HEK293 (cell line): ENCODE measurements at regions not wholly inside any gene's neighbourhood (a gene's known extent, or its start where the extent isn't known, plus 50 kb on each side); places are given as distances from the start of the nearest gene placed in this dataset.

Experiments
- CTCF ChIA-PET: fragments of 350-600 bp; formaldehyde crosslinking; extraction: SDS; loops from one replicate; lab custom pipeline; 2021; ENCODE audit warnings: antibody characterized with exemption; lab: Yijun Ruan, JAX
- POLR2A ChIA-PET: fragments of 300-600 bp; formaldehyde crosslinking; extraction: SDS; loops from one replicate; lab custom pipeline; 2020; ENCODE audit warnings: antibody characterized with exemption, inconsistent platforms; lab: Yijun Ruan, JAX
- H3K27ac ChIP-seq: fragments of 200-500 bp; sonication (Bioruptor generic); 2 replicates; pipeline ENCODE4 v1.5.1; 2014; ENCODE audit warnings: low read depth, low read length, control low read depth, inconsistent platforms; ENCODE audit errors: extremely low read depth
- H3K36me3 ChIP-seq, 2 experiments: fragments of 200-500 bp in 1 of 2; sonication (Bioruptor generic) in 1 of 2; 1 replicate in 1 of 2; 2 replicates in 1 of 2; pipeline ENCODE4 v1.5.1; 2014 to 2017; ENCODE audit warnings: inconsistent platforms in 2 of 2, low read length in 2 of 2; ENCODE audit not compliant: control insufficient read depth in 2 of 2, insufficient read depth in 1 of 2
- H3K4me1 ChIP-seq: fragments of 200-500 bp; sonication (Bioruptor generic); 2 replicates; pipeline ENCODE4 v1.5.1; 2014; ENCODE audit warnings: mild to moderate bottlenecking, low read length, inconsistent platforms; ENCODE audit not compliant: control insufficient read depth, insufficient read depth
- H3K4me3 ChIP-seq: 2 replicates; pipeline ENCODE4 v1.5.1; 2011; ENCODE audit warnings: low read depth, mild to moderate bottlenecking, control low read depth, low read length, moderate library complexity
- H3K9me3 ChIP-seq: fragments of 200-500 bp; sonication (Bioruptor generic); 2 replicates; pipeline ENCODE4 v1.5.1; 2014; ENCODE audit warnings: low read depth, low read length, inconsistent platforms; ENCODE audit not compliant: control insufficient read depth, insufficient read depth
- OSR2 ChIP-seq: fragments of 450-650 bp; formaldehyde crosslinking; IDR thresholded peaks from 2 replicates; pipeline ENCODE4 v1.5.1; 2016; ENCODE audit warnings: missing biosample characterization, missing genetic modification characterization
- SP7 ChIP-seq: fragments of 450-650 bp; formaldehyde crosslinking; IDR thresholded peaks from 2 replicates; pipeline ENCODE4 v1.5.1; 2016; ENCODE audit warnings: missing biosample characterization, missing genetic modification characterization
- ZEB2 ChIP-seq: fragments of 450-650 bp; formaldehyde crosslinking; IDR thresholded peaks from 2 replicates; pipeline ENCODE4 v1.5.1; 2016; ENCODE audit warnings: missing biosample characterization, missing genetic modification characterization
- ZNF10 ChIP-seq: fragments of 450-650 bp; formaldehyde crosslinking; IDR thresholded peaks from 2 replicates; pipeline ENCODE4 v1.5.1; 2017; ENCODE audit warnings: missing biosample characterization, missing genetic modification characterization
- ZNF138 ChIP-seq: fragments of 450-650 bp; formaldehyde crosslinking; IDR thresholded peaks from 2 replicates; pipeline ENCODE4 v1.5.1; 2016; ENCODE audit warnings: missing biosample characterization, missing genetic modification characterization, borderline replicate concordance
- ZNF146 ChIP-seq: fragments of 450-650 bp; formaldehyde crosslinking; IDR thresholded peaks from 2 replicates; pipeline ENCODE4 v1.5.1; 2016; ENCODE audit warnings: missing biosample characterization, missing genetic modification characterization
- ZNF214 ChIP-seq: fragments of 450-650 bp; formaldehyde crosslinking; IDR thresholded peaks from 2 replicates; pipeline ENCODE4 v1.5.1; 2017; ENCODE audit warnings: missing biosample characterization, mild to moderate bottlenecking, missing genetic modification characterization, borderline replicate concordance
- ZNF324 ChIP-seq: fragments of 450-650 bp; formaldehyde crosslinking; IDR thresholded peaks from 2 replicates; pipeline ENCODE4 v1.5.1; 2016; ENCODE audit warnings: missing biosample characterization, missing genetic modification characterization
- ZNF335 ChIP-seq: fragments of 450-650 bp; formaldehyde crosslinking; conservative IDR thresholded peaks from 2 replicates; pipeline ENCODE4 v1.5.1; 2016; ENCODE audit warnings: missing biosample characterization, missing genetic modification characterization
- ZNF416 ChIP-seq: fragments of 450-650 bp; formaldehyde crosslinking; IDR thresholded peaks from 2 replicates; pipeline ENCODE4 v1.5.1; 2016; ENCODE audit warnings: missing biosample characterization, missing genetic modification characterization
- ZNF549 ChIP-seq: fragments of 450-650 bp; IDR thresholded peaks from 2 replicates; pipeline ENCODE4 v1.5.1; 2018; ENCODE audit warnings: missing biosample characterization, missing genetic modification characterization, mild to moderate bottlenecking, inconsistent platforms, moderate library complexity
- ZNF621 ChIP-seq: fragments of 450-650 bp; formaldehyde crosslinking; IDR thresholded peaks from 2 replicates; pipeline ENCODE4 v1.5.1; 2017; ENCODE audit warnings: missing biosample characterization, missing genetic modification characterization
- ZNF654 ChIP-seq: fragments of 450-650 bp; formaldehyde crosslinking; IDR thresholded peaks from 2 replicates; pipeline ENCODE4 v1.5.1; 2016; ENCODE audit warnings: low read depth, missing biosample characterization, missing genetic modification characterization
- ZNF658 ChIP-seq: fragments of 450-650 bp; formaldehyde crosslinking; IDR thresholded peaks from 2 replicates; pipeline ENCODE4; 2016; ENCODE audit warnings: missing biosample characterization, missing genetic modification characterization
- ZNF768 ChIP-seq: fragments of 450-650 bp; formaldehyde crosslinking; IDR thresholded peaks from 2 replicates; pipeline ENCODE4 v1.5.1; 2018; ENCODE audit warnings: missing biosample characterization, mild to moderate bottlenecking, missing genetic modification characterization
- ZNF837 ChIP-seq: fragments of 450-650 bp; formaldehyde crosslinking; IDR thresholded peaks from 2 replicates; pipeline ENCODE4 v1.5.1; 2016; ENCODE audit warnings: missing biosample characterization, missing genetic modification characterization
- TF ChIP-seq, protein P1 (sequence below): IDR thresholded peaks from 2 replicates; pipeline ENCODE4 v1.6.1; 2011; ENCODE audit warnings: mild to moderate bottlenecking, low read depth, low read length, borderline replicate concordance
- TF ChIP-seq, protein P2 (sequence below): fragments of 450-650 bp; formaldehyde crosslinking; IDR thresholded peaks from 2 replicates; pipeline ENCODE4 v1.5.1; 2016; ENCODE audit warnings: missing biosample characterization, missing genetic modification characterization
- TF ChIP-seq, protein P3 (sequence below): fragments of 450-650 bp; formaldehyde crosslinking; IDR thresholded peaks from 2 replicates; pipeline ENCODE4 v1.5.1; 2017; ENCODE audit warnings: missing biosample characterization, missing genetic modification characterization
- TF ChIP-seq, protein P4 (sequence below): fragments of 450-650 bp; formaldehyde crosslinking; IDR thresholded peaks from 2 replicates; pipeline ENCODE4 v1.5.1; 2017; ENCODE audit warnings: missing biosample characterization, missing genetic modification characterization
- TF ChIP-seq, protein P5 (sequence below): fragments of 450-650 bp; formaldehyde crosslinking; IDR thresholded peaks from 2 replicates; pipeline ENCODE4 v1.5.1; 2016; ENCODE audit warnings: missing biosample characterization, missing genetic modification characterization
- TF ChIP-seq, protein P6 (sequence below): fragments of 450-650 bp; formaldehyde crosslinking; IDR thresholded peaks from 2 replicates; pipeline ENCODE4 v1.5.1; 2016; ENCODE audit warnings: missing biosample characterization, missing genetic modification characterization

DNA sequence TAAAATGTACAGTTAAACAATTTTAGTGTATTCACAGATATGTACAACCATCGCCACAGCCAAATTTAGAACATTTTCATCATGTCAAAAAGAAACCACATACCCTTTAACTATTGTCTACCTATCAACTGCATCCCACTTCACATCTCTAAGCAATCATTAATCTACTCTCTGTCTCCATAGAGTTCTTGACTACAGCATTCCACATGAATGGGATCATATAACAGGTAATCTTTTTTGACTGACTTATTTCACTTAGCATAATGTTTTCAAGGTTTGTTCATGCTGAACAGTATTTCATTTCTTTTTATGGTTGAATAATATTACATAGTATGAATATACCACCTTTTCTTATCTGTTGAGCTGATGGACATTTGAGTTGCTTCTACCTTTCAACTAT, 281.4 kb upstream of the EDA2R start:
- no peak overlapping the region for H3K27ac ChIP-seq
- TF ChIP-seq SP7 (tag by site-specific recombination), result peak; percentile 28; the same call in 1 of the 2 replicates
- TF ChIP-seq, protein P1, sequence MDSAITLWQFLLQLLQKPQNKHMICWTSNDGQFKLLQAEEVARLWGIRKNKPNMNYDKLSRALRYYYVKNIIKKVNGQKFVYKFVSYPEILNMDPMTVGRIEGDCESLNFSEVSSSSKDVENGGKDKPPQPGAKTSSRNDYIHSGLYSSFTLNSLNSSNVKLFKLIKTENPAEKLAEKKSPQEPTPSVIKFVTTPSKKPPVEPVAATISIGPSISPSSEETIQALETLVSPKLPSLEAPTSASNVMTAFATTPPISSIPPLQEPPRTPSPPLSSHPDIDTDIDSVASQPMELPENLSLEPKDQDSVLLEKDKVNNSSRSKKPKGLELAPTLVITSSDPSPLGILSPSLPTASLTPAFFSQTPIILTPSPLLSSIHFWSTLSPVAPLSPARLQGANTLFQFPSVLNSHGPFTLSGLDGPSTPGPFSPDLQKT, result no peak
- TF ChIP-seq OSR2 (tag by site-specific recombination), result no peak
- no peak for TF ChIP-seq ZNF146 (tag by site-specific recombination)
- TF ChIP-seq ZNF658 (tag by site-specific recombination), result no peak
- TF ChIP-seq ZNF621 (tag by site-specific recombination), result no peak
- no peak for TF ChIP-seq ZNF138 (tag by site-specific recombination)
- no peak for TF ChIP-seq ZNF335 (tag by site-specific recombination)
- TF ChIP-seq, protein P2, sequence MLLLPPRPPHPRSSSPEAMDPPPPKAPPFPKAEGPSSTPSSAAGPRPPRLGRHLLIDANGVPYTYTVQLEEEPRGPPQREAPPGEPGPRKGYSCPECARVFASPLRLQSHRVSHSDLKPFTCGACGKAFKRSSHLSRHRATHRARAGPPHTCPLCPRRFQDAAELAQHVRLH (tag by site-specific recombination), result no peak
- peaks cover 4% of the 10 kb centered on the region for H3K9me3 ChIP-seq
- POLR2A ChIA-PET, result no interaction called here
- no peaks in the 10 kb centered on the region for H3K36me3 ChIP-seq
- peaks cover 4% of the 10 kb centered on the region; the same call in 1 of the 2 replicates for H3K4me1 ChIP-seq
- CTCF ChIA-PET, result interaction anchor here (0.7 kb wide), 1 partner anchor 12 kb away, joined by 3 read pairs; no protein-coding TSS in a partner anchor
- no peak overlapping the region for H3K4me3 ChIP-seq

DNA sequence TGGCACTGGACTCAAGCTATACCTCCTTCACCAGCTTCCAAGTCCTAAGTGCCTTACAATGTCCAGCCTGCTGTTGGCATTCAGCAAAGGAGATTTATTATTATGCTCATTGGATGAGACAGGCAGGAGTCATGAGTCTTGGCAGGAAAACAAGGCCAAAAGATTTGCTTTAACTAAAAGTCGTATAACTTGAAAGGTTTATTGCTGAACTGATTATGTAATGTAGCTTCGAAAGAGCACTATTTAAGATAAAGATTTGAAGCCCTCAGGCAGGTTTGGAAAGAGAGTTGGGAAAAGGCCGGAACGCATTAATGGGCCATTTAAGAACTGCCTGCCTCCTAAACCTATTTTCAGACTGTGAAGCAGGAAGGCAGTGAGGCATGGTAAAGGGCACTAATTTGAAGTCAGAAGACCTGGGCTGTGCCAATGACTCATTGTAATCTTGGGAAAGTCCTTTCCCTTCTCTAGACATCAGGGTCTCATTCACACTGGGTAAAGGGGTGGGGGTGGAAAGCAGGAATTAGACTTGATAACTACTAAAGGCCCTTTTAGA, 280.5 kb upstream of the EDA2R start:
- H3K4me3 ChIP-seq, result no peak overlapping the region
- H3K27ac ChIP-seq, result peak overlapping the region; percentile 48
- CTCF ChIA-PET, result no interaction called here
- peaks cover 4% of the 10 kb centered on the region; the same call in 1 of the 2 replicates for H3K4me1 ChIP-seq
- H3K9me3 ChIP-seq, result peaks cover 3% of the 10 kb centered on the region
- POLR2A ChIA-PET, result no interaction called here
- no peaks in the 10 kb centered on the region for H3K36me3 ChIP-seq
- TF ChIP-seq, protein P1, result no peak
- TF ChIP-seq ZNF768 (tag by site-specific recombination) (no peak), ZNF837 (no peak), ZNF416 (tag by site-specific recombination) (no peak), ZNF214 (no peak), ZNF549 (tag by site-specific recombination) (no peak), ZNF654 (tag by site-specific recombination) (no peak), ZNF10 (peak; percentile 73; the same call in 1 of the 2 replicates), ZNF324 (tag by site-specific recombination) (0 out of 2 replicates have a peak, but pooled peaks have one; percentile 57), ZEB2 (tag by site-specific recombination) (peak; percentile 73)
- TF ChIP-seq, protein P3, sequence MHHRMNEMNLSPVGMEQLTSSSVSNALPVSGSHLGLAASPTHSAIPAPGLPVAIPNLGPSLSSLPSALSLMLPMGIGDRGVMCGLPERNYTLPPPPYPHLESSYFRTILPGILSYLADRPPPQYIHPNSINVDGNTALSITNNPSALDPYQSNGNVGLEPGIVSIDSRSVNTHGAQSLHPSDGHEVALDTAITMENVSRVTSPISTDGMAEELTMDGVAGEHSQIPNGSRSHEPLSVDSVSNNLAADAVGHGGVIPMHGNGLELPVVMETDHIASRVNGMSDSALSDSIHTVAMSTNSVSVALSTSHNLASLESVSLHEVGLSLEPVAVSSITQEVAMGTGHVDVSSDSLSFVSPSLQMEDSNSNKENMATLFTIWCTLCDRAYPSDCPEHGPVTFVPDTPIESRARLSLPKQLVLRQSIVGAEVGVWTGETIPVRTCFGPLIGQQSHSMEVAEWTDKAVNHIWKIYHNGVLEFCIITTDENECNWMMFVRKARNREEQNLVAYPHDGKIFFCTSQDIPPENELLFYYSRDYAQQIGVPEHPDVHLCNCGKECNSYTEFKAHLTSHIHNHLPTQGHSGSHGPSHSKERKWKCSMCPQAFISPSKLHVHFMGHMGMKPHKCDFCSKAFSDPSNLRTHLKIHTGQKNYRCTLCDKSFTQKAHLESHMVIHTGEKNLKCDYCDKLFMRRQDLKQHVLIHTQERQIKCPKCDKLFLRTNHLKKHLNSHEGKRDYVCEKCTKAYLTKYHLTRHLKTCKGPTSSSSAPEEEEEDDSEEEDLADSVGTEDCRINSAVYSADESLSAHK, result peak; percentile 86
- TF ChIP-seq, protein P4, sequence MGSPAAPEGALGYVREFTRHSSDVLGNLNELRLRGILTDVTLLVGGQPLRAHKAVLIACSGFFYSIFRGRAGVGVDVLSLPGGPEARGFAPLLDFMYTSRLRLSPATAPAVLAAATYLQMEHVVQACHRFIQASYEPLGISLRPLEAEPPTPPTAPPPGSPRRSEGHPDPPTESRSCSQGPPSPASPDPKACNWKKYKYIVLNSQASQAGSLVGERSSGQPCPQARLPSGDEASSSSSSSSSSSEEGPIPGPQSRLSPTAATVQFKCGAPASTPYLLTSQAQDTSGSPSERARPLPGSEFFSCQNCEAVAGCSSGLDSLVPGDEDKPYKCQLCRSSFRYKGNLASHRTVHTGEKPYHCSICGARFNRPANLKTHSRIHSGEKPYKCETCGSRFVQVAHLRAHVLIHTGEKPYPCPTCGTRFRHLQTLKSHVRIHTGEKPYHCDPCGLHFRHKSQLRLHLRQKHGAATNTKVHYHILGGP, result no peak
- TF ChIP-seq, protein P5, sequence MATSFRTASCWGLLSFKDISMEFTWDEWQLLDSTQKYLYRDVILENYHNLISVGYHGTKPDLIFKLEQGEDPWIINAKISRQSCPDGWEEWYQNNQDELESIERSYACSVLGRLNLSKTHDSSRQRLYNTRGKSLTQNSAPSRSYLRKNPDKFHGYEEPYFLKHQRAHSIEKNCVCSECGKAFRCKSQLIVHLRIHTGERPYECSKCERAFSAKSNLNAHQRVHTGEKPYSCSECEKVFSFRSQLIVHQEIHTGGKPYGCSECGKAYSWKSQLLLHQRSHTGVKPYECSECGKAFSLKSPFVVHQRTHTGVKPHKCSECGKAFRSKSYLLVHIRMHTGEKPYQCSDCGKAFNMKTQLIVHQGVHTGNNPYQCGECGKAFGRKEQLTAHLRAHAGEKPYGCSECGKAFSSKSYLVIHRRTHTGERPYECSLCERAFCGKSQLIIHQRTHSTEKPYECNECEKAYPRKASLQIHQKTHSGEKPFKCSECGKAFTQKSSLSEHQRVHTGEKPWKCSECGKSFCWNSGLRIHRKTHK (tag by site-specific recombination), result no peak
- TF ChIP-seq, protein P6, sequence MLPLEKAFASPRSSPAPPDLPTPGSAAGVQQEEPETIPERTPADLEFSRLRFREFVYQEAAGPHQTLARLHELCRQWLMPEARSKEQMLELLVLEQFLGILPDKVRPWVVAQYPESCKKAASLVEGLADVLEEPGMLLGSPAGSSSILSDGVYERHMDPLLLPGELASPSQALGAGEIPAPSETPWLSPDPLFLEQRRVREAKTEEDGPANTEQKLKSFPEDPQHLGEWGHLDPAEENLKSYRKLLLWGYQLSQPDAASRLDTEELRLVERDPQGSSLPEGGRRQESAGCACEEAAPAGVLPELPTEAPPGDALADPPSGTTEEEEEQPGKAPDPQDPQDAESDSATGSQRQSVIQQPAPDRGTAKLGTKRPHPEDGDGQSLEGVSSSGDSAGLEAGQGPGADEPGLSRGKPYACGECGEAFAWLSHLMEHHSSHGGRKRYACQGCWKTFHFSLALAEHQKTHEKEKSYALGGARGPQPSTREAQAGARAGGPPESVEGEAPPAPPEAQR, result no peak
